GM10266 (cell line): ENCODE measurements at regions not wholly inside any gene's neighbourhood (a gene's known extent, or its start where the extent isn't known, plus 50 kb on each side); places are given as distances from the start of the nearest gene placed in this dataset.

Experiments
- DNase-seq: peaks from one replicate; pipeline ENCODE4 v3.0.0; 2012; ENCODE audit errors: extremely low spot score
- TF ChIP-seq, protein P1 (sequence below): IDR thresholded peaks from 2 replicates; pipeline ENCODE4 v1.5.1; 2012; ENCODE audit warnings: mild to moderate bottlenecking, low read depth; ENCODE audit not compliant: control insufficient read depth, insufficient read depth; ENCODE audit errors: missing control alignments

DNA sequence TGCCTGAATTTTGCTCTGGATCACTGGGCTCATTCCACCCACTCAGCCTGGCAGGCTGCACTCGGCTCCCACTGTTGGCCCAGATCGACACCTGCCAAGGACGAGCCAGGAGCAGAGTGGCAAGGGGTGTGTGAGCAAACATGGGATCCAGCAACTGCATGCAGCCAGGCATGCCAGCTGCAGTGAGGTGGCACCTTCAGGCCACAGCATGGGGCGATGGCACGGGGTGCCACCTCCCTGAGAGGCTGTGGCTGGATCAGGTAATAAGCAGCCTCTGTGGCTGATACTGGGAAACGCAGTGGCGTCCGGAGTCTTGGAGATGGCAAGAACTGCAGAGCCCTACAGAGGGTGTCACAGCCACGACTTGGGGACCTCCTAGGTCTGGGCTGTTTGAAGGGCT is 244.5 kb upstream of the FSTL5 start:
- TF ChIP-seq, protein P1, sequence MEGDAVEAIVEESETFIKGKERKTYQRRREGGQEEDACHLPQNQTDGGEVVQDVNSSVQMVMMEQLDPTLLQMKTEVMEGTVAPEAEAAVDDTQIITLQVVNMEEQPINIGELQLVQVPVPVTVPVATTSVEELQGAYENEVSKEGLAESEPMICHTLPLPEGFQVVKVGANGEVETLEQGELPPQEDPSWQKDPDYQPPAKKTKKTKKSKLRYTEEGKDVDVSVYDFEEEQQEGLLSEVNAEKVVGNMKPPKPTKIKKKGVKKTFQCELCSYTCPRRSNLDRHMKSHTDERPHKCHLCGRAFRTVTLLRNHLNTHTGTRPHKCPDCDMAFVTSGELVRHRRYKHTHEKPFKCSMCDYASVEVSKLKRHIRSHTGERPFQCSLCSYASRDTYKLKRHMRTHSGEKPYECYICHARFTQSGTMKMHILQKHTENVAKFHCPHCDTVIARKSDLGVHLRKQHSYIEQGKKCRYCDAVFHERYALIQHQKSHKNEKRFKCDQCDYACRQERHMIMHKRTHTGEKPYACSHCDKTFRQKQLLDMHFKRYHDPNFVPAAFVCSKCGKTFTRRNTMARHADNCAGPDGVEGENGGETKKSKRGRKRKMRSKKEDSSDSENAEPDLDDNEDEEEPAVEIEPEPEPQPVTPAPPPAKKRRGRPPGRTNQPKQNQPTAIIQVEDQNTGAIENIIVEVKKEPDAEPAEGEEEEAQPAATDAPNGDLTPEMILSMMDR, result no peak
- no peak for DNase-seq

DNA sequence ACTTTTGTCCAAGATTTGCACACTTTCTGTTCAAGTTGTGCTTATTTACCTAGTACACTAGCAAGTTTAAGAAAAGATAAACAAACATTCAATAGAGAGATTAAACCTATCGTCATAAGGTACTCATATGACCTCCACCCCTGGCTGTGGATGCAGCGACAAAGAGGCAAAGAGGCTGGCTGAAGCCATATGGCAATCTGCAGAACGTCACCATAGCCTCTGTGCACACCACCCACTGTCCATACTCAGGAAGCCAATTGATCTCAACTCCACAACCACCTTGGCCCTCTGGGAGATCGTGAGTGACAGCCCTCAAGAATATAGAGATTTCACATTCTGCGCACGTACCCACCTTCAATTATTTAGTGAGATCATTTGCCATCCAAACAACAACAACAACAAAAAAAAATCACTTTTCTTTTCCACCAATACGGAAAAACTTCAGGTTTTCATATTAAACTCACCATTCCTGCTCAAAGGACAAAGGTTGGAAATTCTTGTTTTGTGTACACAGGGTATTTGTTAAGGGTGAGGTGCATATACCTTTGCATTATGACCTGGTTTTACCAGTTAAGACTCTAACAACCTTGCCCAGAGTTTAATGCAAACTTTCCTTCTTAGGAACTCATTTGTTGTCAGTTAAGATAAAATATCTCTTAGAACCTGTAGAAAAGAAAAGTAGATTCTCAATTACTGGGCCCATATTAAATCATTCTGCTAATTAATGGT is 243.0 kb upstream of the FSTL5 start:
- TF ChIP-seq, protein P1, result no peak
- DNase-seq, result no peak

DNA sequence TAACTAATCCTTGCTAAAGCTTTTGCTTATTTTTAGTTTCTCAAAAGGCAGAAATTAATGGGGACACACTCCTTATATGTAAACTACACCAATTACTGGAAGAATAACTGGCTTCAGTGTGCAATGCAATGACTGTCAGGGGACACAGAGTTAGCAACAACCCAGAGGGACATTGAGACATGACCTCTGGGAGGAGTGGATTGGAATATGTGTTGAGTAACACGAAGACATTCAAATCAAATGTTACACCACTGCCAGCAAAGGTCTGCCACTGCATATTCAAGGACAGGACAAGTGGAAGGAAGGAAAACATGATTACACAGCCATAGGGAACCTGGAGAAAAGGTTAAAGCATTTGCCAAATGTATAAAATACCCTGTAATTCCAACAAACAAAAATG is 240.1 kb upstream of the FSTL5 start:
- TF ChIP-seq, protein P1, result no peak
- DNase-seq, result no peak

DNA sequence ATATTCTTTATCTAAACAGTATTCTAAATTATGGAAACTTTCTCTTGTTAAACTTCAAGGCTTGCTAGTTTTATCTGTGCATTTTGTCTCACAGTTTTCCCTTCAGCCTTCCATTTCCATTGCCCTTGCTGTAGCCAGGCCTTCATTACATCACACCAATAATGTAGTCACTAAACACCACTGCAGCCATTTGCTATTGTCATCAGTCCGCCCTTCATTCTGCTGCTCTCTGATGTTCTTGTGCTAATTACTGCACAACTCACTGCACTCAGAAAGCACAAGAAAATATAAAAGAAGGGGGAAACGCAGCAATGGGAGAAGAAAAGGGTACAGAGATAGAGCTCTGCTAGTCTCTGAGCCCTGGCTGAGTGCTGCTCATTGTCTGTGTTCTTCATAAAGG is 239.6 kb upstream of the FSTL5 start:
- DNase-seq, result no peak

DNA sequence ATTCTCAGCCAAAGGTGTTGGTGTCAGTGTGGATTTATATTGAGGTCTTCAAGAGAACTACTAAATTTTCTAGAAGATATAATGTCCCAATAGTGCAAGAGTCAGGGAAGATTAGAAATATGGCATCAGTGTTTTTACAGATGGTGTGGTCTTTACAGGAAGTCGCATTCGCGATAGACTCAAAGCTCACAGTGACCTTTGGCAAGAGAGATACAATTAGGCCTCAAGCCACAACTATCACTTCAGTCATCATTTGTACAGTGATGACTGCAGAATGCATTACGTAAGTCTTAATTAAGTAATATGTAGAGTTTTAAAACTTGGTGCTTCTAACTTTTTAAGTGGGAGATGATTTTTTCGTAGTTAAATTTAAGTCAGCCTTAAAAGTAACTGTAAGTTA is 237.2 kb upstream of the FSTL5 start:
- TF ChIP-seq, protein P1, result no peak
- no peak for DNase-seq

More for the DNA sequence above, 239.6 kb upstream of the FSTL5 start:
- TF ChIP-seq, protein P1, result no peak

DNA sequence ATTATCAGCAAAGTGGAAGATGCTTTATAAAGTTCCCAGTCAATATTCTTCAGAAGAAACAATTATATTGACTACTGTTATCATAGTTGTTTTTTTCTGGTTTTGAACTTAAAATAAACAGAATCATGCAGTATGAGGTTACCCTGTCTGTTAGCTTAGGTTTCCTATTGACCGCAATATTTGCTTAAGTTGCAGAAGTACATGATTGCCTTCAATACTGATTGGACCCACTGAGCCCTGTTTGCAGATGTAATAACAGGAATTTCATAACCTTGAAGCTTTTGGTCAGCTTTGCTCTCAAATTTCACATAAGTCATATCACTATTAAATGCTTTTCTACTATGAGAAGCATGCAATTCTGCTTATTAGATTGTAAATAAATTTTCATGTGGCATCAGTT is 229.1 kb upstream of the FSTL5 start:
- TF ChIP-seq, protein P1, result no peak
- DNase-seq, result no peak

DNA sequence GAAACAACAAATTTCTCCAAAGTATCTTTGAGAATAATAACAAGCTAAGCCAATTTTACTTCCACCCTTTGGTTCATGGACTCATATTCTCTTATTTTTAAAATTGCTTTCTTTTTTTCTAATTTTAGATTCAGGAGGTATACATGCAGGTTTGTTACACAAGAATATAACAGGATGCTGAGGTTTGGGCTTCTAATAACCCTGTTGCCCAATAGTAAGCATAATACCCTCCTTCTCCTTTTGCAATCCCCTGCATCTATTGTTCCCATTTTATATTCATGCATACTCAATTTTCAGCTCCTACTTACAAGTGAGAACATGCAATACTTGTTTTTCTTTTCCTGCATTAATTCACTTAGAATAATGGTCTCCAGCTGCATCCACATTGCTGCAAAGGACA is 202.3 kb upstream of the FSTL5 start:
- no peak for DNase-seq
- TF ChIP-seq, protein P1, result no peak
